GM23338 (cell line): ENCODE measurements at regions not wholly inside any gene's neighbourhood (a gene's known extent, or its start where the extent isn't known, plus 50 kb on each side); places are given as distances from the start of the nearest gene placed in this dataset.
A peak's percentile ranks its signal among the peaks of the same experiment; 100 is the strongest.

ENCODE experiments used
- ATAC-seq: fragments of 200-7000 bp; cut with Tn5 transposase; 3 replicates; pipeline ENCODE4 v1.9.1; 2020
- DNase-seq: peaks from one replicate; pipeline ENCODE4 v3.0.0-alpha.2; 2015; ENCODE audit warnings: low spot score
- H2AFZ ChIP-seq: fragments of 200-600 bp; sonication (generic); 2 replicates; pipeline ENCODE4 v1.8.0; 2016; ENCODE audit warnings: antibody characterized with exemption, mild to moderate bottlenecking, moderate library complexity
- H3F3A ChIP-seq: fragments of 200-600 bp; sonication (generic); replicated peaks from 2 replicates; pipeline ENCODE4 v1.8.0; 2017; ENCODE audit warnings: antibody characterized with exemption, mixed run types, low read depth
- H3K27ac ChIP-seq: fragments of 200-600 bp; sonication (generic); 2 replicates; pipeline ENCODE4 v1.6.1; 2016; ENCODE audit warnings: low read depth
- H3K27me3 ChIP-seq: fragments of 200-600 bp; sonication (generic); 2 replicates; pipeline ENCODE4 v1.8.0; 2016; ENCODE audit warnings: mild to moderate bottlenecking, mixed run types, moderate library complexity; ENCODE audit not compliant: insufficient read depth
- H3K36me3 ChIP-seq: fragments of 200-600 bp; sonication (generic); 2 replicates; pipeline ENCODE4 v1.8.0; 2016; ENCODE audit warnings: mild to moderate bottlenecking; ENCODE audit not compliant: insufficient read depth
- H3K4me1 ChIP-seq: fragments of 200-600 bp; sonication (generic); 2 replicates; pipeline ENCODE4 v1.8.0; 2016; ENCODE audit warnings: mild to moderate bottlenecking, moderate library complexity; ENCODE audit not compliant: insufficient read depth
- H3K4me2 ChIP-seq: fragments of 200-600 bp; sonication (generic); 2 replicates; pipeline ENCODE4 v1.7.1; 2017; ENCODE audit warnings: mixed run types
- H3K4me3 ChIP-seq: fragments of 200-600 bp; sonication (generic); 2 replicates; pipeline ENCODE4 v1.6.1; 2016; ENCODE audit warnings: mixed run types
- H3K79me2 ChIP-seq: fragments of 200-600 bp; sonication (generic); replicated peaks from 2 replicates; pipeline ENCODE4 v1.8.0; 2017; ENCODE audit warnings: mild to moderate bottlenecking; ENCODE audit not compliant: insufficient read depth
- H3K9me2 ChIP-seq: fragments of 200-600 bp; sonication (generic); 2 replicates; pipeline ENCODE4 v1.8.0; 2017; ENCODE audit not compliant: insufficient read depth
- H4K20me1 ChIP-seq: fragments of 200-600 bp; sonication (generic); replicated peaks from 2 replicates; pipeline ENCODE4 v1.8.0; 2017; ENCODE audit warnings: mild to moderate bottlenecking; ENCODE audit not compliant: insufficient read depth
- H3K27ac Mint-ChIP-seq: 2 replicates; pipeline ENCODE4 v1.8.0; 2020; ENCODE audit warnings: inconsistent platforms, mild to moderate bottlenecking, moderate library complexity, mixed read lengths
- H3K27me3 Mint-ChIP-seq: 3 replicates; pipeline ENCODE4 v1.8.0; 2022; ENCODE audit warnings: low read depth, mild to moderate bottlenecking, moderate library complexity, mixed read lengths, inconsistent platforms; ENCODE audit not compliant: insufficient read depth, poor library complexity
- H3K36me3 Mint-ChIP-seq: 3 replicates; pipeline ENCODE4 v1.8.0; 2021; ENCODE audit warnings: low read depth, mild to moderate bottlenecking, inconsistent platforms, moderate library complexity, mixed read lengths
- H3K4me1 Mint-ChIP-seq: 3 replicates; pipeline ENCODE4 v1.8.0; 2020; ENCODE audit warnings: mild to moderate bottlenecking, inconsistent platforms, mixed read lengths
- H3K4me3 Mint-ChIP-seq: 3 replicates; pipeline ENCODE4 v1.8.0; 2021; ENCODE audit warnings: moderate library complexity, mild to moderate bottlenecking, inconsistent platforms, mixed read lengths
- H3K9me3 Mint-ChIP-seq: 3 replicates; pipeline ENCODE4 v1.8.0; 2020; ENCODE audit warnings: moderate library complexity, mild to moderate bottlenecking, inconsistent platforms, mixed read lengths
- CTCF ChIP-seq, 2 experiments: fragments of 200-600 bp in 1 of 2; sonication (generic) in 1 of 2; conservative IDR thresholded peaks; 2 replicates each; pipeline versions ENCODE4 v1.5.1 to v1.6.1; 2016 to 2017; ENCODE audit warnings: antibody characterized with exemption in 2 of 2, low read depth in 2 of 2, mild to moderate bottlenecking in 2 of 2, moderate library complexity in 1 of 2
- ETS1 ChIP-seq: IDR thresholded peaks from 2 replicates; pipeline ENCODE4 v1.6.1; 2016; ENCODE audit warnings: antibody characterized with exemption
- EZH2 ChIP-seq: fragments of 200-600 bp; sonication (generic); IDR thresholded peaks from one replicate; pipeline ENCODE4 v1.8.0; 2017; ENCODE audit warnings: antibody characterized with exemption, mild to moderate bottlenecking, low read depth; ENCODE audit not compliant: unreplicated experiment
- ZNF114 ChIP-seq: fragments of 250-450 bp; sonication (Bioruptor Pico); IDR thresholded peaks from 2 replicates; pipeline ENCODE4 v1.5.0; 2020; ENCODE audit warnings: mild to moderate bottlenecking, moderate library complexity
- ZNF462 ChIP-seq: fragments of 250-450 bp; sonication (Bioruptor Pico); IDR thresholded peaks from 2 replicates; pipeline ENCODE4 v1.5.0; 2020; ENCODE audit warnings: mild to moderate bottlenecking, moderate library complexity

DNA sequence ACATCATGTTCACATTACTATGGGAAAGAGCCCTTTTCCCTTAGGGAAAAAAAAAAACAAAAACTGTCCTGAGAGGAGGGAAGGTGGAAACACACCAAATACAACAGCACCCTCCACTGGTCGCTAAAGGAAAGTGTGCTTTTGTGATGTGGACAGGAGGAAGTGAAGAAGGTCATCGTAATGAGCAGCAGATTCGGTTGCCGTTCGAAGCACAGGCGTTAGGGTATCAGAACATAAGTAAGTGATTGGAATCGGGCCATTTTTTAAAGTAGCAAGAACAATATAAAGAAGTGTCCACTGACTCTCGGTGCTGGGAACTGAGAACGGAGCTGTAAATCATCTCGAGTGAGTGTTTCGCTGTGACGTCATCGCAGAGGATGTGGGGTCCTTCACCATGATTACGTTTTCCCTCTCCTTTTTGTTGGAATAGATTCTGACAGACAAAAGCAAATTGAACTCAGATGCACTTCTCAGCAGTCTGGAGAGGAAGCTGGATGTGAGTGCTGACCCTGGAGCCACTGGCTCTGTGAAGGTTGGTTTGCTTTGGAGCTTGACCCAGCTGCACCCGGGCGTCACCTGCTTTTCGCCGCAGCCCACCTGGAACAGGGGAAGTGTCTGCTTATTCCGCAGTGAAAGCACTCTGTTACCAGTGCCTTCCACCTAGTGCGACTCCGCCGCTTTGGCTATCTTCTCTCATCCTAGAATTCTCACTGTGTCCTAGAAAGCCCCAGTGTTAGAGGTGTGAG lies 203.6 kb upstream of the GMDS start (continued):
- TF ChIP-seq ZNF462 = no peak
- peak; percentile 94 to 98 for TF ChIP-seq CTCF (conservative IDR thresholded peaks at IDR 0.05; ENCODE audit: low read depth in 2 of 2)
- no peak for TF ChIP-seq ZNF114 (CRISPR knock-in tag)

- Histone ChIP-seq H3K79me2 (no peaks in the 10 kb centered on the region), H4K20me1 (no peaks in the 10 kb centered on the region; the same call in 1 of the 2 replicates), H3K36me3 (no peaks in the 10 kb centered on the region), H3K9me2 (no peaks in the 10 kb centered on the region), H3K27me3 (peaks cover 5% of the 10 kb centered on the region; the same call in 1 of the 2 replicates), H3K4me1 (no peaks in the 10 kb centered on the region), H3K27ac (no peak overlapping the region), H3K4me3 (no peak overlapping the region), H3F3A (no peaks in the 10 kb centered on the region), H3K4me2 (no peak overlapping the region), H2AFZ (no peak overlapping the region)
- H3K36me3 Mint-ChIP-seq = no peaks in the 10 kb centered on the region
- no peak overlapping the region for H3K27ac Mint-ChIP-seq
- no peaks in the 10 kb centered on the region; the same call in 2 of the 3 replicates for H3K4me1 Mint-ChIP-seq
- no peak overlapping the region for H3K4me3 Mint-ChIP-seq
- no peaks in the 10 kb centered on the region for H3K27me3 Mint-ChIP-seq
- DNase-seq (no peak), ATAC-seq (no peak)
- no peaks in the 10 kb centered on the region for H3K9me3 Mint-ChIP-seq
- no peak for TF ChIP-seq ZNF462
- TF ChIP-seq EZH2 = no peak
- no peak for TF ChIP-seq ZNF114 (CRISPR knock-in tag)
- TF ChIP-seq ETS1 = no peak
These were observed 202.5 kb upstream of the GMDS start for GRCh38 chr6:2447931-2448330.
